A673 (cell line): ENCODE measurements at regions not wholly inside any gene's neighbourhood (a gene's known extent, or its start where the extent isn't known, plus 50 kb on each side); places are given as distances from the start of the nearest gene placed in this dataset.

Experiments
- EZH2 ChIP-seq: fragments of 200-600 bp; sonication (generic); IDR thresholded peaks from 2 replicates; pipeline ENCODE4 v1.6.1; 2017; ENCODE audit warnings: borderline replicate concordance, low read depth, mild to moderate bottlenecking, mixed read lengths, antibody characterized with exemption, low read length; ENCODE audit not compliant: poor library complexity, severe bottlenecking
- TF ChIP-seq, protein P1 (sequence below): fragments of 300-800, 200-600 bp; sonication (generic); conservative IDR thresholded peaks from 2 replicates; pipeline ENCODE4 v1.5.1; 2017; ENCODE audit warnings: low read depth, mild to moderate bottlenecking, antibody characterized with exemption, low read length, moderate library complexity, mixed read lengths

DNA sequence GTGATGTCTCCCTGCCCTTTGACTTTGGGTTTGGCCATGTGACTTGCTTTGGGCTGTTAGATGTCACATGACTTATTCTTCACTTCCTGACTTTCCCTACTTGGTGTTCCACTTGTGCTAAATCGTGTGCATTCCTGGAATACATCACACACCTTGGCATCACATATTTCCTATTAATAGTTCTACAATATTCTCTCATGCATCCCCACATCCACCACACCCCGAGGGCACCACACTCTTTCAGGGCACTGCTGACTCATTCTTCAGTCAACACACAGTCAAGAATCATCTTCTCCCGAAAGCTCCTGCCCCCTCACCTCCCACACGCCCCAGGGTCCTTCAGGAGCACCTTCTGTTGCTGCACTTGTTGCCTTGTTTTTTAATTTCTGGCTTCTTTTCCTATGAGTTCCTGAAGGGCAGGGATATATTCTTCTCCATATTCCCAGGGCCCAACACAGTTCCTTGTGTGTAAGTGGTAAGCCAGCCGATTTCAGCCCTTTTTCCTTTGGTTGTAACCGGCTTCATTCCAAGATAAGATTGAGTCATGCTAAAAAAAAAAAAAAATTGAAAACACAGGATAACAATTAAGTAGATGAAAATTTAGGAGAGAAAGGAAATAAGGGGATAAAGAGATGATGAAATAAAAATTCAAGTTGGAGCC, 341.4 kb downstream of the SLC4A3 start:
- TF ChIP-seq EZH2, result no peak
- TF ChIP-seq, protein P1, sequence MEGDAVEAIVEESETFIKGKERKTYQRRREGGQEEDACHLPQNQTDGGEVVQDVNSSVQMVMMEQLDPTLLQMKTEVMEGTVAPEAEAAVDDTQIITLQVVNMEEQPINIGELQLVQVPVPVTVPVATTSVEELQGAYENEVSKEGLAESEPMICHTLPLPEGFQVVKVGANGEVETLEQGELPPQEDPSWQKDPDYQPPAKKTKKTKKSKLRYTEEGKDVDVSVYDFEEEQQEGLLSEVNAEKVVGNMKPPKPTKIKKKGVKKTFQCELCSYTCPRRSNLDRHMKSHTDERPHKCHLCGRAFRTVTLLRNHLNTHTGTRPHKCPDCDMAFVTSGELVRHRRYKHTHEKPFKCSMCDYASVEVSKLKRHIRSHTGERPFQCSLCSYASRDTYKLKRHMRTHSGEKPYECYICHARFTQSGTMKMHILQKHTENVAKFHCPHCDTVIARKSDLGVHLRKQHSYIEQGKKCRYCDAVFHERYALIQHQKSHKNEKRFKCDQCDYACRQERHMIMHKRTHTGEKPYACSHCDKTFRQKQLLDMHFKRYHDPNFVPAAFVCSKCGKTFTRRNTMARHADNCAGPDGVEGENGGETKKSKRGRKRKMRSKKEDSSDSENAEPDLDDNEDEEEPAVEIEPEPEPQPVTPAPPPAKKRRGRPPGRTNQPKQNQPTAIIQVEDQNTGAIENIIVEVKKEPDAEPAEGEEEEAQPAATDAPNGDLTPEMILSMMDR, result no peak
